Thyroid gland (tissue), 4 donors: ENCODE measurements at regions not wholly inside any gene's neighbourhood (a gene's known extent, or its start where the extent isn't known, plus 50 kb on each side); places are given as distances from the start of the nearest gene placed in this dataset.

ENCODE experiments used
- POLR2A ChIP-seq, 2 donors: fragments of 450-650 bp; IDR thresholded peaks; one replicate each; pipeline ENCODE4 v1.6.1; 2017; ENCODE audit warnings: antibody characterized with exemption in 2 of 2, mild to moderate bottlenecking in 2 of 2, moderate library complexity in 1 of 2
- TF ChIP-seq, protein P1 (sequence below), 6 experiments: fragments of 200-600 bp in 3 of 6; fragments of 450-650 bp in 3 of 6; sonication (generic) in 3 of 6; IDR thresholded peaks; one replicate each; pipeline ENCODE4 v1.5.1; 2016 to 2019; ENCODE audit warnings: antibody characterized with exemption in 6 of 6, mild to moderate bottlenecking in 2 of 6, inconsistent platforms in 1 of 6, moderate library complexity in 1 of 6

DNA sequence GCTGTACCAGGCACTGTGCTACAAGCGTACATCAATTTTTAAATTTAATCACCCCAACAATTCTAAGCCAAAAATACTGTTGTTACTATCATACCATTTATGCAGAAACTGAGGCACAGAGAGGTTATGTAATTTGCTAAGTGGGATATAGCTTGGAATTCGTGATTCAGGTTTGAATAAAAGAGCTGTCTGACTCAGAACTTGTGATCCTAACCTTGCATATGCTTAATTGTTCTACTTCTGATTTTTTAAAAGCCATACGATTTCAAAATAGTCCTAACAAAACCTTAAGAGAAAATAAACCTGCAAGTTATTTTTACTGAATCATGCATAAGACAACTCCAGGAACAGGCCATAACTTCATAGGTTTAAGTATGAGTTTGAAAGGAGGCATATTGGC lies 498.0 kb upstream of the CFAP20DC start:
- TF ChIP-seq, protein P1, sequence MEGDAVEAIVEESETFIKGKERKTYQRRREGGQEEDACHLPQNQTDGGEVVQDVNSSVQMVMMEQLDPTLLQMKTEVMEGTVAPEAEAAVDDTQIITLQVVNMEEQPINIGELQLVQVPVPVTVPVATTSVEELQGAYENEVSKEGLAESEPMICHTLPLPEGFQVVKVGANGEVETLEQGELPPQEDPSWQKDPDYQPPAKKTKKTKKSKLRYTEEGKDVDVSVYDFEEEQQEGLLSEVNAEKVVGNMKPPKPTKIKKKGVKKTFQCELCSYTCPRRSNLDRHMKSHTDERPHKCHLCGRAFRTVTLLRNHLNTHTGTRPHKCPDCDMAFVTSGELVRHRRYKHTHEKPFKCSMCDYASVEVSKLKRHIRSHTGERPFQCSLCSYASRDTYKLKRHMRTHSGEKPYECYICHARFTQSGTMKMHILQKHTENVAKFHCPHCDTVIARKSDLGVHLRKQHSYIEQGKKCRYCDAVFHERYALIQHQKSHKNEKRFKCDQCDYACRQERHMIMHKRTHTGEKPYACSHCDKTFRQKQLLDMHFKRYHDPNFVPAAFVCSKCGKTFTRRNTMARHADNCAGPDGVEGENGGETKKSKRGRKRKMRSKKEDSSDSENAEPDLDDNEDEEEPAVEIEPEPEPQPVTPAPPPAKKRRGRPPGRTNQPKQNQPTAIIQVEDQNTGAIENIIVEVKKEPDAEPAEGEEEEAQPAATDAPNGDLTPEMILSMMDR (IDR thresholded peaks at IDR 0.05) = no peak
- TF ChIP-seq POLR2A (IDR thresholded peaks at IDR 0.05) = no peak
